SK-N-SH (cell line): ENCODE measurements at regions not wholly inside any gene's neighbourhood (a gene's known extent, or its start where the extent isn't known, plus 50 kb on each side); places are given as distances from the start of the nearest gene placed in this dataset.
A peak's percentile ranks its signal among the peaks of the same experiment; 100 is the strongest.

Experiments used
- CTCF ChIA-PET: fragments of 300-600, 350-600 bp; formaldehyde crosslinking; extraction: SDS; loops from one replicate; lab custom pipeline; 2021; lab: Yijun Ruan, JAX
- POLR2A ChIA-PET: fragments of 350-600 bp; sonication (Branson Sonifier 250); formaldehyde crosslinking; extraction: SDS; loops from one replicate; lab custom pipeline; 2020; ENCODE audit warnings: antibody characterized with exemption, inconsistent platforms; lab: Yijun Ruan, JAX
- DNase-seq: peaks from one replicate; pipeline ENCODE4 v3.0.0; 2012
- H2AFZ ChIP-seq: fragments of 200-600 bp; sonication (generic); 2 replicates; pipeline ENCODE4 v1.8.1; 2016; ENCODE audit warnings: antibody characterized with exemption, mild to moderate bottlenecking, low read depth
- H3F3A ChIP-seq: fragments of 200-600 bp; sonication (generic); replicated peaks from 2 replicates; pipeline ENCODE3; 2016; ENCODE audit warnings: antibody characterized with exemption, mild to moderate bottlenecking; ENCODE audit not compliant: insufficient read depth
- H3K27ac ChIP-seq, 2 experiments: fragments of 200-500 bp in 1 of 2; fragments of 200-600 bp in 1 of 2; sonication (Bioruptor generic) in 1 of 2; sonication (generic), shearing (Covaris generic) in 1 of 2; 2 replicates each; pipeline versions ENCODE4 v1.5.1 to v1.6.1; 2014 to 2016; ENCODE audit warnings: low read depth in 2 of 2, inconsistent platforms in 1 of 2, low read length in 1 of 2, mild to moderate bottlenecking in 1 of 2, mixed read lengths in 1 of 2
- H3K27me3 ChIP-seq: fragments of 200-600 bp; sonication (generic), shearing (Covaris generic); 2 replicates; pipeline ENCODE4 v1.6.1; 2016; ENCODE audit warnings: mixed run types; ENCODE audit not compliant: insufficient read depth
- H3K36me3 ChIP-seq, 2 experiments: fragments of 200-500 bp in 1 of 2; fragments of 200-600 bp in 1 of 2; sonication (Bioruptor generic) in 1 of 2; sonication (generic) in 1 of 2; replicated peaks in 1 of 2; 2 replicates each; pipeline versions ENCODE3 to v1.5.1; 2014 to 2016; ENCODE audit warnings: low read length in 1 of 2, mild to moderate bottlenecking in 1 of 2; ENCODE audit not compliant: insufficient read depth in 2 of 2, control insufficient read depth in 1 of 2
- H3K4me1 ChIP-seq, 2 experiments: fragments of 200-500 bp in 1 of 2; fragments of 200-600 bp in 1 of 2; sonication (Bioruptor generic) in 1 of 2; sonication (generic), shearing (Covaris generic) in 1 of 2; 2 replicates each; pipeline versions ENCODE4 v1.5.1 to v1.6.1; 2014 to 2016; ENCODE audit warnings: low read depth in 1 of 2, low read length in 1 of 2, mixed run types in 1 of 2; ENCODE audit not compliant: insufficient read depth in 2 of 2, control insufficient read depth in 1 of 2
- H3K4me2 ChIP-seq: fragments of 200-600 bp; sonication (generic), shearing (Covaris generic); 2 replicates; pipeline ENCODE4 v1.6.1; 2017; ENCODE audit warnings: mixed run types
- H3K4me3 ChIP-seq, 2 experiments: fragments of 200-500 bp in 1 of 2; fragments of 200-600 bp in 1 of 2; sonication (Bioruptor generic) in 1 of 2; sonication (generic), shearing (Covaris generic) in 1 of 2; 2 replicates each; pipeline versions ENCODE4 v1.5.1 to v1.8.1; 2014 to 2016; ENCODE audit warnings: low read depth in 2 of 2, inconsistent platforms in 1 of 2, low read length in 1 of 2, mild to moderate bottlenecking in 1 of 2, mixed read lengths in 1 of 2, moderate library complexity in 1 of 2
- H3K79me2 ChIP-seq: fragments of 200-600 bp; sonication (generic); 2 replicates; pipeline ENCODE4 v1.8.1; 2017; ENCODE audit warnings: mild to moderate bottlenecking; ENCODE audit not compliant: insufficient read depth
- H3K9ac ChIP-seq: fragments of 200-600 bp; sonication (generic); 2 replicates; pipeline ENCODE4 v1.6.1; 2017; ENCODE audit warnings: mixed run types
- H3K9me2 ChIP-seq: fragments of 200-600 bp; sonication (generic); 2 replicates; pipeline ENCODE4 v1.6.1; 2017; ENCODE audit warnings: mixed run types
- H3K9me3 ChIP-seq: fragments of 200-600 bp; sonication (generic); 2 replicates; pipeline ENCODE4 v1.6.1; 2017; ENCODE audit warnings: mixed run types, mild to moderate bottlenecking, moderate library complexity
- H4K20me1 ChIP-seq: fragments of 200-600 bp; sonication (generic); 2 replicates; pipeline ENCODE4 v1.6.1; 2017; ENCODE audit warnings: mild to moderate bottlenecking, mixed run types; ENCODE audit not compliant: insufficient read depth
- CHD2 ChIP-seq: fragments of 150-350 bp; IDR thresholded peaks from 2 replicates; pipeline ENCODE4 v1.6.1; 2018; ENCODE audit warnings: low read length; ENCODE audit not compliant: partially characterized antibody
- EZH2phosphoT487 ChIP-seq: fragments of 200-600 bp; sonication (generic); IDR thresholded peaks from 2 replicates; pipeline ENCODE4 v1.6.1; 2017; ENCODE audit warnings: low read depth, mixed run types, mild to moderate bottlenecking, antibody characterized with exemption, moderate library complexity, borderline replicate concordance
- MXI1 ChIP-seq: IDR thresholded peaks from 2 replicates; pipeline ENCODE4 v1.6.1; 2012; ENCODE audit warnings: mild to moderate bottlenecking, low read depth, low read length, improper control_type of control experiment
- NFIC ChIP-seq: IDR thresholded peaks from 2 replicates; pipeline ENCODE4 v1.4.0; 2012; ENCODE audit warnings: borderline replicate concordance
- NRF1 ChIP-seq: IDR thresholded peaks from 2 replicates; pipeline ENCODE4 v1.6.1; 2012; ENCODE audit warnings: low read depth, mild to moderate bottlenecking, low read length
- RAD21 ChIP-seq: IDR thresholded peaks from 2 replicates; pipeline ENCODE4 v1.6.1; 2012; ENCODE audit warnings: mild to moderate bottlenecking, low read length
- RXRA ChIP-seq: IDR thresholded peaks from 2 replicates; pipeline ENCODE4 v1.4.0; 2012; ENCODE audit warnings: low read depth, mild to moderate bottlenecking, borderline replicate concordance
- YY1 ChIP-seq: IDR thresholded peaks from 2 replicates; pipeline ENCODE4 v1.4.0; 2012; ENCODE audit warnings: low read depth, mild to moderate bottlenecking
- WGBS: methylation state at CpG from one replicate; pipeline ENCODE4 v1.1.6; 2017; ENCODE audit warnings: low lambda C conversion rate; 5-methylcytosine and 5-hydroxymethylcytosine counted together
- TF ChIP-seq, protein P1 (sequence below): fragments of 200-600 bp; sonication (generic); IDR thresholded peaks from 2 replicates; pipeline ENCODE4 v1.6.1; 2017; ENCODE audit warnings: antibody characterized with exemption, mild to moderate bottlenecking, moderate library complexity

DNA sequence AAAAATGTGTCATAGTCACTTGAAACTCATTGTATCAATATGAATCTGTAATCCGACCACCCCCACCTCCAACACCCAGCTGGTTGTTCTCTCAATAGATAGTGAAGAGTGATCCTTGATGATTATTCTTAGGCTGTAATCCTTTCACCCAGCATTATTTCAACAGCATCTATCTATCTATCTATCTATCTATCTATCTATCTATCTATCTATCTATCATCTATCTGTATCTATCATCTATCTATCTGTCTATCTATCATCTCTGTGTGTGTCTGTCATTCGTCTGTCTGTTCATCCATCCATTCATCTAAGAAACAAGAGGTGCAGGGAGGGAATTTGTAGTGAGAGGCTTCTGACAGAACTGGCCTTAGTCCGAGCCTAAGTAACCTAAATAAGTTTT is 78.7 kb upstream of the IGSF10 start:
- Histone ChIP-seq H3K4me1 (peaks cover 7 to 22% of the 10 kb centered on the region in 2 experiments; a peak in 3 of 4 replicates), H3K4me3 (no peak overlapping the region)
- TF ChIP-seq RXRA (no peak), NRF1 (no peak), RAD21 (no peak), CHD2 (no peak), NFIC (no peak), MXI1 (no peak), YY1 (no peak), EZH2phosphoT487 (no peak)
- TF ChIP-seq, protein P1, sequence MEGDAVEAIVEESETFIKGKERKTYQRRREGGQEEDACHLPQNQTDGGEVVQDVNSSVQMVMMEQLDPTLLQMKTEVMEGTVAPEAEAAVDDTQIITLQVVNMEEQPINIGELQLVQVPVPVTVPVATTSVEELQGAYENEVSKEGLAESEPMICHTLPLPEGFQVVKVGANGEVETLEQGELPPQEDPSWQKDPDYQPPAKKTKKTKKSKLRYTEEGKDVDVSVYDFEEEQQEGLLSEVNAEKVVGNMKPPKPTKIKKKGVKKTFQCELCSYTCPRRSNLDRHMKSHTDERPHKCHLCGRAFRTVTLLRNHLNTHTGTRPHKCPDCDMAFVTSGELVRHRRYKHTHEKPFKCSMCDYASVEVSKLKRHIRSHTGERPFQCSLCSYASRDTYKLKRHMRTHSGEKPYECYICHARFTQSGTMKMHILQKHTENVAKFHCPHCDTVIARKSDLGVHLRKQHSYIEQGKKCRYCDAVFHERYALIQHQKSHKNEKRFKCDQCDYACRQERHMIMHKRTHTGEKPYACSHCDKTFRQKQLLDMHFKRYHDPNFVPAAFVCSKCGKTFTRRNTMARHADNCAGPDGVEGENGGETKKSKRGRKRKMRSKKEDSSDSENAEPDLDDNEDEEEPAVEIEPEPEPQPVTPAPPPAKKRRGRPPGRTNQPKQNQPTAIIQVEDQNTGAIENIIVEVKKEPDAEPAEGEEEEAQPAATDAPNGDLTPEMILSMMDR = no peak
- TF ChIP-seq, all 33 proteins: peak for 0
- no peaks in the 10 kb centered on the region for H3K9me2 ChIP-seq
- no peaks in the 10 kb centered on the region for H3K27me3 ChIP-seq
- H3K27ac ChIP-seq = peak overlapping the region in 1 of 2 experiments; percentile 60; a peak in 1 of 4 replicates
- 44% methylated on average over 3 of the region's 3 CpGs for WGBS
- ChIA-PET CTCF (no interaction called here), POLR2A (no interaction called here)
- no peaks in the 10 kb centered on the region for H4K20me1 ChIP-seq
- H3F3A ChIP-seq = peaks cover 36% of the 10 kb centered on the region
- H3K9ac ChIP-seq = no peak overlapping the region
- no peaks in the 10 kb centered on the region for H3K9me3 ChIP-seq
- no peaks in the 10 kb centered on the region for H3K36me3 ChIP-seq
- no peak overlapping the region for H3K4me2 ChIP-seq
- no peaks in the 10 kb centered on the region for H3K79me2 ChIP-seq
- no peak for DNase-seq
- no peak overlapping the region for H2AFZ ChIP-seq

DNA sequence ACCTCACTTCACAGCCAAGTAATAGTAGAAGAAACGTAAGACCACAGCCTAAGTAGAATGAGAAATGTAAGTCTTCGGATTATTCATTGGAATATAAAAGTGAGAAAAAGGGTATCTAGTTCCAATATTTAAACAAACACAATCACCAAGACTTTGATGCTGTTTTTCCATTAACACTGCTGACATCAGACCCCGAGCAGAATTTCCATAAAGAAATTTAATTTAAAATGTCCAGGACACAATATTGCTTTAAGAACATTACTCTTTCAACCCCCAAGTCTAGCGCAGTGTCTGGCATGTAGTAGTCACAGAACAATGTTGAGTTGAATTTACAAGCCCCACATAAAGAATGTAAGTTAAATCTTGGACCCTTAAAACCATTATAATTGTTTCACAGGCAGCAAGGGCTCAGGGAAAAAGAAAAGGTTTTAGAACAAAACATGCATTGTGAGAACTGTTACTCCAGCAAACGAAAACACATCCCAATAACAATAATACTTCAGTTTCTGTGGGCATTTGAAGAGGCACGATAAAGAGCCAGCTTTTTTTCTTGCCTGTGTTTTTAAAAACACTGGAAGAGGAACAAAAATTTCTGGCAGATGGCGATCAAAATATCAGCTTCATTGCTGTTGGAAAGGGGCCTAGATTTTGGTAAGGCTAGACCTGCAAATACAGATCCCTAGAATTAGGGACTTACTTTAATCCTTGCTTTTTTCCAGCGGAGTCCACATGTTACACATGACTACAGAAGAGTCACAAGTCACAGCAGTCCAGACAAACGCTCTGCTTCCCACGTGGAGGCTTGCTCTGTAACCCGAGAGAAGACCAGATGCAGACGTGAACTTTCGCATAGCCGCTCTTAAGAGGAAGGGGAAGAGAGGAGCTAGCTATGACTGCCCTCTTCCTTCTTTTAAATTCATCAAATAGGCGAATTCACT is 77.9 kb upstream of the IGSF10 start:
- Histone ChIP-seq H3K27me3 (no peaks in the 10 kb centered on the region), H3K4me3 (no peak overlapping the region), H3K27ac (peak overlapping the region in 1 of 2 experiments; percentile 60; a peak in 2 of 4 replicates), H3K9me3 (no peaks in the 10 kb centered on the region), H2AFZ (no peak overlapping the region), H3F3A (peaks cover 36% of the 10 kb centered on the region), H3K4me2 (no peak overlapping the region), H3K4me1 (peaks cover 7 to 15% of the 10 kb centered on the region in 2 experiments; a peak in 3 of 4 replicates), H4K20me1 (no peaks in the 10 kb centered on the region), H3K36me3 (no peaks in the 10 kb centered on the region), H3K9ac (no peak overlapping the region), H3K79me2 (no peaks in the 10 kb centered on the region), H3K9me2 (no peaks in the 10 kb centered on the region)
- POLR2A ChIA-PET = no interaction called here
- DNase-seq = no peak
- 54% methylated on average over 15 of the region's 15 CpGs for WGBS
- CTCF ChIA-PET = no interaction called here
- no peak for TF ChIP-seq EZH2phosphoT487
